COLO829 (cell line): ENCODE measurements at regions not wholly inside any gene's neighbourhood (a gene's known extent, or its start where the extent isn't known, plus 50 kb on each side); places are given as distances from the start of the nearest gene placed in this dataset.

ENCODE experiments used
- DNase-seq: peaks from one replicate; pipeline ENCODE4 v3.0.0; 2012; ENCODE audit warnings: low spot score

GRCh38 chr4:124227981-124228380 is 484.6 kb downstream of the ANKRD50 start:
- no peak for DNase-seq

GRCh38 chr4:124230268-124230667 is 482.3 kb downstream of the ANKRD50 start:
- no peak for DNase-seq

GRCh38 chr4:124234771-124235170 is 477.8 kb downstream of the ANKRD50 start:
- peak; percentile 12 for DNase-seq

GRCh38 chr4:124243671-124244366 is 468.7 kb downstream of the ANKRD50 start:
- DNase-seq: no peak

GRCh38 chr4:124253080-124253479 is 459.5 kb downstream of the ANKRD50 start:
- DNase-seq: no peak

GRCh38 chr4:124262211-124263179 is 450.0 kb downstream of the ANKRD50 start:
- peak; percentile 75 for DNase-seq

GRCh38 chr4:124265701-124266100 is 446.8 kb downstream of the ANKRD50 start:
- DNase-seq: no peak

GRCh38 chr4:124266721-124267120 is 445.8 kb downstream of the ANKRD50 start:
- DNase-seq: no peak

- DNase-seq: no peak
Measured at GRCh38 chr4:124276461-124276860, 436.1 kb downstream of the ANKRD50 start.

GRCh38 chr4:124277691-124278090 is 434.8 kb downstream of the ANKRD50 start:
- DNase-seq: no peak

- peak; percentile 66 for DNase-seq
Measured at GRCh38 chr4:124278477-124278876, 434.1 kb downstream of the ANKRD50 start.

GRCh38 chr4:124279741-124280140 is 432.8 kb downstream of the ANKRD50 start:
- no peak for DNase-seq

- no peak for DNase-seq
Measured at GRCh38 chr4:124282301-124282898, 430.1 kb downstream of the ANKRD50 start.

- no peak for DNase-seq
Measured at GRCh38 chr4:124288706-124289486, 423.6 kb downstream of the ANKRD50 start.

GRCh38 chr4:124290678-124291077 is 421.9 kb downstream of the ANKRD50 start:
- DNase-seq: no peak

GRCh38 chr4:124295413-124295812 is 417.1 kb downstream of the ANKRD50 start:
- DNase-seq: no peak

- DNase-seq: no peak
Measured at GRCh38 chr4:124304941-124305340, 407.6 kb downstream of the ANKRD50 start.

GRCh38 chr4:124306352-124306751 is 406.2 kb downstream of the ANKRD50 start:
- no peak for DNase-seq

- peak; percentile 77 for DNase-seq
Measured at GRCh38 chr4:124307143-124307542, 405.4 kb downstream of the ANKRD50 start.

GRCh38 chr4:124318292-124318691 is 394.2 kb downstream of the ANKRD50 start:
- DNase-seq: no peak

- DNase-seq: no peak
Measured at GRCh38 chr4:124321364-124321763, 391.2 kb downstream of the ANKRD50 start.
